Liver (tissue), 8 donors: ENCODE measurements at regions not wholly inside any gene's neighbourhood (a gene's known extent, or its start where the extent isn't known, plus 50 kb on each side); places are given as distances from the start of the nearest gene placed in this dataset.

ENCODE experiments used
- DNase-seq: peaks from one replicate; pipeline ENCODE4 v3.0.0-alpha.2; 2017; ENCODE audit warnings: low spot score
- H3K27ac ChIP-seq, 2 donors: one replicate each; pipeline ENCODE4 v1.7.0; 2013; ENCODE audit warnings: inconsistent platforms in 2 of 2, low read length in 2 of 2, control low read depth in 1 of 2, low read depth in 1 of 2, mild to moderate bottlenecking in 1 of 2
- H3K27me3 ChIP-seq, 4 donors: one replicate each; pipeline versions ENCODE4 v1.6.1 to v1.7.0; 2013; ENCODE audit warnings: low read length in 3 of 4, inconsistent platforms in 1 of 4, mild to moderate bottlenecking in 1 of 4, moderate library complexity in 1 of 4; ENCODE audit not compliant: control insufficient read depth in 4 of 4, insufficient read depth in 4 of 4
- H3K36me3 ChIP-seq, 4 donors: one replicate each; pipeline versions ENCODE4 v1.6.1 to v1.7.0; 2013; ENCODE audit warnings: low read length in 3 of 4, mild to moderate bottlenecking in 3 of 4, low read depth in 1 of 4, moderate library complexity in 1 of 4; ENCODE audit not compliant: control insufficient read depth in 4 of 4, insufficient read depth in 3 of 4
- H3K4me1 ChIP-seq, 4 donors: one replicate each; pipeline versions ENCODE4 v1.6.1 to v1.7.0; 2013; ENCODE audit warnings: low read length in 3 of 4, mild to moderate bottlenecking in 3 of 4, moderate library complexity in 1 of 4; ENCODE audit not compliant: control insufficient read depth in 4 of 4, insufficient read depth in 4 of 4
- H3K4me3 ChIP-seq, 3 donors: one replicate each; pipeline versions ENCODE4 v1.6.1 to v1.7.0; 2013; ENCODE audit warnings: low read length in 3 of 3, control low read depth in 1 of 3, low read depth in 1 of 3, mild to moderate bottlenecking in 1 of 3
- H3K9ac ChIP-seq, 2 donors: one replicate each; pipeline ENCODE4 v1.7.0; 2013; ENCODE audit warnings: low read length in 2 of 2, mild to moderate bottlenecking in 2 of 2, moderate library complexity in 2 of 2, control low read depth in 1 of 2, low read depth in 1 of 2
- H3K9me3 ChIP-seq, 4 donors: one replicate each; pipeline versions ENCODE4 v1.6.1 to v1.7.0; 2013; ENCODE audit warnings: low read length in 3 of 4; ENCODE audit not compliant: control insufficient read depth in 4 of 4
- ATF3 ChIP-seq: IDR thresholded peaks from 2 replicates; pipeline ENCODE4 v1.6.1; 2016; ENCODE audit warnings: antibody characterized with exemption
- EGR1 ChIP-seq, 2 donors: IDR thresholded peaks; 2 replicates each; pipeline ENCODE4 v1.6.1; 2016 to 2018; ENCODE audit warnings: antibody characterized with exemption in 2 of 2, low read depth in 2 of 2
- FOXA1 ChIP-seq: IDR thresholded peaks from 2 replicates; pipeline ENCODE4 v1.6.1; 2016; ENCODE audit warnings: antibody characterized with exemption
- FOXA2 ChIP-seq: IDR thresholded peaks from 2 replicates; pipeline ENCODE4 v1.6.1; 2016; ENCODE audit warnings: antibody characterized with exemption
- GABPA ChIP-seq, 2 donors: IDR thresholded peaks in 1 of 2; conservative IDR thresholded peaks in 1 of 2; 2 replicates each; pipeline ENCODE4 v1.6.1; 2016; ENCODE audit warnings: antibody characterized with exemption in 2 of 2, mild to moderate bottlenecking in 1 of 2, moderate library complexity in 1 of 2
- HNF4G ChIP-seq: IDR thresholded peaks from 2 replicates; pipeline ENCODE4 v1.6.1; 2016; ENCODE audit warnings: antibody characterized with exemption
- JUND ChIP-seq, 2 donors: IDR thresholded peaks; 2 replicates each; pipeline ENCODE4 v1.6.1; 2016; ENCODE audit warnings: antibody characterized with exemption in 2 of 2
- NR2F2 ChIP-seq: IDR thresholded peaks from 2 replicates; pipeline ENCODE4 v1.6.1; 2016; ENCODE audit warnings: antibody characterized with exemption
- RAD21 ChIP-seq, 2 donors: IDR thresholded peaks; 2 replicates each; pipeline ENCODE4 v1.6.1; 2016; ENCODE audit warnings: antibody characterized with exemption in 2 of 2, mild to moderate bottlenecking in 2 of 2
- REST ChIP-seq: IDR thresholded peaks from 2 replicates; pipeline ENCODE4 v1.6.1; 2016; ENCODE audit warnings: antibody characterized with exemption, mild to moderate bottlenecking
- RXRA ChIP-seq, 2 donors: IDR thresholded peaks; 2 replicates each; pipeline ENCODE4 v1.6.1; 2017 to 2018; ENCODE audit warnings: antibody characterized with exemption in 2 of 2, mild to moderate bottlenecking in 1 of 2
- SP1 ChIP-seq: IDR thresholded peaks from 2 replicates; pipeline ENCODE4 v1.6.1; 2018; ENCODE audit warnings: antibody characterized with exemption, mild to moderate bottlenecking
- YY1 ChIP-seq: IDR thresholded peaks from 2 replicates; pipeline ENCODE4 v1.6.1; 2016; ENCODE audit warnings: antibody characterized with exemption, mild to moderate bottlenecking
- WGBS: extraction: QIAGEN DNeasy Blood & Tissue Kit; methylation state at CpG from one replicate; pipeline ENCODE4 v1.1.7; 2013; 5-methylcytosine and 5-hydroxymethylcytosine counted together
- TF ChIP-seq, protein P1 (sequence below): IDR thresholded peaks from 2 replicates; pipeline ENCODE4 v1.6.1; 2016; ENCODE audit warnings: antibody characterized with exemption
- TF ChIP-seq, protein P2 (sequence below): IDR thresholded peaks from 2 replicates; pipeline ENCODE4 v1.6.1; 2016; ENCODE audit warnings: antibody characterized with exemption
- TF ChIP-seq, protein P3 (sequence below): fragments of 150-350 bp; IDR thresholded peaks from 2 replicates; pipeline ENCODE4 v1.5.1; 2017; ENCODE audit warnings: improper control_type of control experiment, low read depth, low read length; ENCODE audit not compliant: missing input control
- donor health status: healthy.
- donor health status: healthy.
- donor health status: healthy.
- donor health status: healthy.
- donor health status: healthy.

DNA sequence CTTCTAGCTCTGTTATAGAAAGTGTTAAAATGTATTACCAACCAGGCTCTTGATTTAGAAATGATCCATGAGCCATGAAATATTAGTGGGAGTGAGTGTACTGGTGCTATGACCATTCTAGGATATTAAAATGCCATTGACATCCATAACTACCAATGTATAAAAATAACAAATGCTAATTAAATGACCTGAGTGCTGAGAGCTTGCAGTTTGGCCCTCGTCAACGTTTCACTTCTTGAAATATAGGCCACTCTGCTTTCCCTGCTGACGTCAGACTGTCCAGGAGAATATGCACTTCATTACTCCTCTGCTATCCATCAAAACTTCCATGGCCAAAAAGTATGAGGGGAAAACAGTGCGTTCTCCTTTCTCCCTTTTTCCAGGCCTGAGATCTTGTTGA lies 563.1 kb downstream of the METTL15 start (continued):
- TF ChIP-seq ATF3 (no peak), NR2F2 (no peak), YY1 (no peak), EGR1 (IDR thresholded peaks at IDR 0.05; ENCODE audit: low read depth in 2 of 2) (no peak), RAD21 (IDR thresholded peaks at IDR 0.05) (no peak), HNF4G (no peak), FOXA1 (no peak)
- TF ChIP-seq, protein P1, sequence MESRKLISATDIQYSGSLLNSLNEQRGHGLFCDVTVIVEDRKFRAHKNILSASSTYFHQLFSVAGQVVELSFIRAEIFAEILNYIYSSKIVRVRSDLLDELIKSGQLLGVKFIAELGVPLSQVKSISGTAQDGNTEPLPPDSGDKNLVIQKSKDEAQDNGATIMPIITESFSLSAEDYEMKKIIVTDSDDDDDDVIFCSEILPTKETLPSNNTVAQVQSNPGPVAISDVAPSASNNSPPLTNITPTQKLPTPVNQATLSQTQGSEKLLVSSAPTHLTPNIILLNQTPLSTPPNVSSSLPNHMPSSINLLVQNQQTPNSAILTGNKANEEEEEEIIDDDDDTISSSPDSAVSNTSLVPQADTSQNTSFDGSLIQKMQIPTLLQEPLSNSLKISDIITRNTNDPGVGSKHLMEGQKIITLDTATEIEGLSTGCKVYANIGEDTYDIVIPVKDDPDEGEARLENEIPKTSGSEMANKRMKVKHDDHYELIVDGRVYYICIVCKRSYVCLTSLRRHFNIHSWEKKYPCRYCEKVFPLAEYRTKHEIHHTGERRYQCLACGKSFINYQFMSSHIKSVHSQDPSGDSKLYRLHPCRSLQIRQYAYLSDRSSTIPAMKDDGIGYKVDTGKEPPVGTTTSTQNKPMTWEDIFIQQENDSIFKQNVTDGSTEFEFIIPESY = no peak

DNA sequence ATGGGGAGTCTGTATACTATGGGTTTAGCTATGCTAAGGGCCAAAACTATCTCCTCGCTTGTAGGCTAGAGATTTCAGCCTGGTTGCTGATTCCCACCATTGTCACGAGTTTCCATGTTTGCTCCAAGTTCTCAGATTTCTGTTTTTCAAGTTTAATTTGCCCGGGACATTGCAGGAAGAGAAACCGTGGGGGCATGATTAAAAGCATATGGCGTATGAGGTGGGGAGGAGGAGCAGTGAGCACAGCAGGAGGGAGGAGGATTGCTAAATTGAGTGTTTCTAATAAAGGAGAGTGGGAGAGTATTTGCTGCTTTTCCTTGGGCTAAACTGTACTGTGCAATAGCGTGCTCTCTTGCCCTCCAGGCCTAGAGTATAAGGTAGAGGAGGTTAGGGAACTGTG lies 558.4 kb downstream of the METTL15 start:
- Histone ChIP-seq H3K27ac (no peak overlapping the region), H3K9ac (no peak overlapping the region), H3K4me3 (no peak overlapping the region), H3K9me3 (no peaks in the 10 kb centered on the region), H3K27me3 (no peaks in the 10 kb centered on the region), H3K4me1 (no peaks in the 10 kb centered on the region), H3K36me3 (no peaks in the 10 kb centered on the region)
- WGBS = 82% methylated on average over 6 of the region's 6 CpGs
- TF ChIP-seq SP1 (no peak), ATF3 (no peak), REST (no peak), FOXA2 (no peak), JUND (IDR thresholded peaks at IDR 0.05) (no peak), FOXA1 (no peak), RXRA (IDR thresholded peaks at IDR 0.05) (no peak), GABPA (IDR thresholded peaks at IDR 0.05 in 1 of 2, conservative IDR thresholded peaks at IDR 0.05 in 1 of 2) (no peak), NR2F2 (no peak)
- TF ChIP-seq, protein P2, sequence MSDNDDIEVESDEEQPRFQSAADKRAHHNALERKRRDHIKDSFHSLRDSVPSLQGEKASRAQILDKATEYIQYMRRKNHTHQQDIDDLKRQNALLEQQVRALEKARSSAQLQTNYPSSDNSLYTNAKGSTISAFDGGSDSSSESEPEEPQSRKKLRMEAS = no peak
- TF ChIP-seq, protein P1 = no peak
- TF ChIP-seq, protein P3, sequence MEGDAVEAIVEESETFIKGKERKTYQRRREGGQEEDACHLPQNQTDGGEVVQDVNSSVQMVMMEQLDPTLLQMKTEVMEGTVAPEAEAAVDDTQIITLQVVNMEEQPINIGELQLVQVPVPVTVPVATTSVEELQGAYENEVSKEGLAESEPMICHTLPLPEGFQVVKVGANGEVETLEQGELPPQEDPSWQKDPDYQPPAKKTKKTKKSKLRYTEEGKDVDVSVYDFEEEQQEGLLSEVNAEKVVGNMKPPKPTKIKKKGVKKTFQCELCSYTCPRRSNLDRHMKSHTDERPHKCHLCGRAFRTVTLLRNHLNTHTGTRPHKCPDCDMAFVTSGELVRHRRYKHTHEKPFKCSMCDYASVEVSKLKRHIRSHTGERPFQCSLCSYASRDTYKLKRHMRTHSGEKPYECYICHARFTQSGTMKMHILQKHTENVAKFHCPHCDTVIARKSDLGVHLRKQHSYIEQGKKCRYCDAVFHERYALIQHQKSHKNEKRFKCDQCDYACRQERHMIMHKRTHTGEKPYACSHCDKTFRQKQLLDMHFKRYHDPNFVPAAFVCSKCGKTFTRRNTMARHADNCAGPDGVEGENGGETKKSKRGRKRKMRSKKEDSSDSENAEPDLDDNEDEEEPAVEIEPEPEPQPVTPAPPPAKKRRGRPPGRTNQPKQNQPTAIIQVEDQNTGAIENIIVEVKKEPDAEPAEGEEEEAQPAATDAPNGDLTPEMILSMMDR = no peak
- no peak for DNase-seq
